NCI-H526 (cell line): ENCODE measurements at regions not wholly inside any gene's neighbourhood (a gene's known extent, or its start where the extent isn't known, plus 50 kb on each side); places are given as distances from the start of the nearest gene placed in this dataset.

ENCODE experiments used
- DNase-seq, 2 experiments: peaks; one replicate each; lab custom pipeline; 2025; lab: John Stamatoyannopoulos, UW

DNA sequence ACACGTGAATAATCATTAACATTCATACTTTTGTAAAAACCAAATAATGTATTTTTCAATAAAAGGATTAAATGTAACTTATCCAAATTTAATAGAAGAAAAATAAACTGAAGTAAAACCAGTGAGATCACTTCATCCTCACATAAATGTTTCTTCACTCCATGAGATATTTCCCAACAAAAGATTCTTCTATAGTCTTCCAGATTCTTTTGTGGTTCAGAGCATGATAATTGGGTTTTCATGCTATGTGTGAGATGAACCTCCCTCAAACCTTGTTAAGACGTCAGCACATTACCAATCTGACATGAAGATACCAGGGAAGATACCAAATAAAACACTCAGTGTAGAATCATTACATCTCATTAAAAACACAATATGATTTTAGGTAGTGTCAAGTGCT is 62.9 kb upstream of the OXGR1 start:
- DNase-seq = no peak

DNA sequence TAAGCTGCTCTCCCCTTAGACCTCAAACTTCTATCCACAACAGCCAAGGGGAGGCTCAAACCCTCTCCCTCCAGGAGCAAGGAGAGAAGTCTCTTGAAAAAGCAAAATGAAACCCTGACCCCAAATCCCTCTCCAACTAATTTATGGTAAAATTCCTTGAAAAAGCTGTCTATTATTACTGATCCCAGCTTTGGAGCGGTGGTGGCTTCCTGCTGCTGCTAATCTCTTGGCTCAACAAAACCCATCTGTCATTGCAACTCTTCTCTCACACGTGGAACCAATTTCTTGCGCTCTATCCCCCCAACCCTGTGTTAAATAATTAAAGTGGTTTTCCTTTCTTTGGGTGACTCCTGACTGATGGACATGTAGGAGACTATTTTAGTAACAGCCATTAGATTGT is 64.1 kb upstream of the OXGR1 start:
- DNase-seq = no peak

GRCh38 chr13:97058926-97059325 is 64.7 kb upstream of the OXGR1 start:
- DNase-seq = no peak

GRCh38 chr13:97067017-97067895 is 73.0 kb upstream of the OXGR1 start:
- DNase-seq = no peak

DNA sequence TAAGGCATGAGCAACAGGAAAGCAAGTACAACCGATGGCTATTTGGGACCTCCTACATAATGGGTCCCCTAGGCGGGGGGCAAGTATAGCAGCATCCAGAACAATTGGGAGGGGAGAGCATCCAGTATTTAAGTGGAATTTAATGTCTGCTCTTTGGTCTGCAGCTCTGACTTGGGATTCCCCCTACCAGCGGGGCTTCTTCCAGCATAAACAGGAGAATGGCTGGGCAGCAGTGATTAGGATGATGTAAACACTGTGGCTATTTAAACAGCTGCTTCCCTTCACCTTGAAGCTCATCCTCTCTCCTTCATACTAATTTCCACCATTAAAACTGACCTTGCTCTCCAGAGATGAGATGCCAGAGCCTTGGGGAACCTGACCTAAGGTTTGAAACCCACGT is 73.9 kb upstream of the OXGR1 start:
- DNase-seq = no peak

- DNase-seq = no peak
Measured at GRCh38 chr13:97069050-97069815, 75.0 kb upstream of the OXGR1 start.

- no peak for DNase-seq
Measured at GRCh38 chr13:97072297-97072696, 78.0 kb upstream of the OXGR1 start.

- no peak for DNase-seq
Measured at GRCh38 chr13:97074618-97075017, 80.3 kb upstream of the OXGR1 start.

GRCh38 chr13:97076898-97077297 is 82.6 kb upstream of the OXGR1 start:
- no peak for DNase-seq

- DNase-seq = no peak
Measured at GRCh38 chr13:97077341-97077740, 83.1 kb upstream of the OXGR1 start.

GRCh38 chr13:97079726-97080125 is 85.5 kb upstream of the OXGR1 start:
- no peak for DNase-seq

DNA sequence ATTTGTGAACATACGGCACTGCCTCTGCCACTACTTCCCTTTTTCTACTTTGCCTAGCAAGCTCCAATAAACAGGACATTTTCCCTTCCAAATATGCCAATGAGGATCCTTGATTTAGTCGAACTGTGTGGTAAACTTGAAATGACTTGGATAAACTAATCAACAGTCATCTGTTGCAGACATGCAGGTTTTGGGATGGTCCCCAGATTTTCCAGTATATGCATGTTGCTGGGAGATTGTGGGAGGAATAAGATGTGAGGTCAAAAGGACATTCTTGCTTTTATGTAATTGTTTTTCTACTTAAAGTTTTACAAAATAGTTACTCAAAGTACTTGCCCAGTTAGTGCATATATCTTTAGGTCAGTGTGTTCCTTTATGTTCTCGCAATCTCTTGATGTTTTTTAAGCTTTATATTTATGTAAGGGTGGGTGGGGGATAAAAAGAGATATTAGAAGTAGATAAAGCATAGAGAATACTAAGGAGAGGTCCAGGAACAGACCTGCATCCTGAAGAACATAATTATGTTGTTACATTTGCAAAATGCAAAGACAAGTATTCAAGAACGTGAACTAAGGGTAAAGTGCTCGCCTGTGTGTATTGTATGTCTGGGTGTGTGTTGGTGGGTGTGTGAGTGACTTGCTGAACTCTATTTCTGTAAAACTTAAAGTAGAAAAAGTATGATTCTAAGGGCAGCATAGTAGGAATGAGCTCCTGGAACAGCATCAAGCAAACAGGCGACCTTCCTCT is 88.4 kb upstream of the OXGR1 start:
- DNase-seq = no peak

DNA sequence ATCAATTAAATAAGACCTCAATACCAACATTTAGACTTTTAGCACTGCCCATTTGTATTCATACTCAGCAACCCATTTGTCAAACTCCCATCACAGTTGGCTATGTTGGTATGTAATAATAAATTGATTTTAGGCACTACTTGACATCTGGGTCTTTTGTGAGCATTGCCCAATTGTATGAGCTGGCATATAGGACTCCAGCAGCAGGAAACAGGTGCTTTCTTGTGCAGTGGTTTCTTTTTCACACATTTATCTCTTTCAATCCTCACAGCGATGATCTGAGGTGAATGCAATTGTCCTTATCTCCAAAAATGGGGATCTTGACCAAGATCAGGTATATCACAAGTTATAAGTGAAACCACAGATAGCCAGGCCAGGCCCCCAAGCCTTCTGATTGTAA is 96.9 kb upstream of the OXGR1 start:
- no peak for DNase-seq

- no peak for DNase-seq
Measured at GRCh38 chr13:97100821-97101220, 106.5 kb upstream of the OXGR1 start.

- no peak for DNase-seq
Measured at GRCh38 chr13:97101912-97102708, 107.8 kb upstream of the OXGR1 start.

GRCh38 chr13:97106323-97106722 is 112.0 kb upstream of the OXGR1 start:
- no peak for DNase-seq

- DNase-seq = no peak
Measured at GRCh38 chr13:97107815-97108529, 113.7 kb upstream of the OXGR1 start.

GRCh38 chr13:97108530-97108900 is 113.6 kb upstream of the MBNL2 start:
- DNase-seq = no peak

GRCh38 chr13:97109256-97109655 is 112.9 kb upstream of the MBNL2 start:
- no peak for DNase-seq

DNA sequence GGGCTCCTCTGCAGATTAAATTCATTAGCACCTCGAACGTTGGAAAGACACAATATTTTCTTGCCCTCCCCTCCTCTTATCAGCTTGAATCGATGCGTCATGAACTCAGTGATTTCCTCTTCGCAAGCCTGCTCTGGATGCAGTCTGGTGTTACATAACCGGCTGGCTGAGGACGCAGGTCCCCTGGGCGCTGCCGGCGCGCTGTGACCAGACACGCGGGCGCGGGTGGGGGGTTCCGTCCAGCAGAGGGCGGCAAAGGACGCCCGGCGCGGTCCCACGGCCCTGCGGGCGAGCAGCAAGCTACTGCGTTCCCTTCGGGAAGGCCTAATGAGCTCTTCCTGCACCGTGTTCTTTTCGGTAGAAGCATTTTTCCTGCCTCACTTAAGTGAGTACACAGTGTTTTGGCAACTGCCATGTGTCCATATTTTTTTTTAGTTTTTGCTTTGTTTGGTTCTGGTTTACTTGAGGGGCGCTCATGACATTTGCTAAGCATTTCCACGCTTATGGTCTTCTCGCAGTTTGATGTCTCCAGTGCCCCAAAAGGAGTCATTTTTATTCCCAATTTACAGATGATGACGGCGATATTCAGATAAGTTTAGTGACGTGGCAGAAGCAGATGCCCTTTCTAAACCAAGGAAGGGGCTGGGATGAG is 112.2 kb upstream of the MBNL2 start:
- DNase-seq = peak; percentile 76 to 97

GRCh38 chr13:97110936-97111335 is 111.2 kb upstream of the MBNL2 start:
- no peak for DNase-seq
